Right lung (tissue), 2 donors: ENCODE measurements at regions not wholly inside any gene's neighbourhood (a gene's known extent, or its start where the extent isn't known, plus 50 kb on each side); places are given as distances from the start of the nearest gene placed in this dataset.

Experiments
- DNase-seq, 2 donors: peaks; one replicate each; pipeline ENCODE4 v3.0.0-alpha.2; 2013

DNA sequence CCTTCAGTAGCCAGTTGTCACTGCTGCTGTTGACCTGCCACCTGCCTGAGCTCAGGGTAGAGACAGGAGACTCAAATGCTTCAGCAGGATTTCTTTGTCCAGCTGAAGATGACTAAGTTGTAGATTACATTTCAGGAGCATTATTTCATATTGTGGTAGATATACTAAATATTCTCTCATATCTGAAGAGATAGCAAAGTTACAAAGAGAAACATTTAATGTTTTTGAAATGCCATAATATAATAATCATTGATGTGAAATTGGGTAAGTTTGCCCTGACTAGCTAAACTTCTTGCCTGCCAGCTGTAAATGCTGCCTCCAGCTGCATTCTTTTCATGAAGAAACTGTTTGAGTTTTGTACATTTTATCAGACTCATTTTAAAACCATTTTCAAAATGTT is 247.6 kb upstream of the CNKSR2 start:
- no peak for DNase-seq

DNA sequence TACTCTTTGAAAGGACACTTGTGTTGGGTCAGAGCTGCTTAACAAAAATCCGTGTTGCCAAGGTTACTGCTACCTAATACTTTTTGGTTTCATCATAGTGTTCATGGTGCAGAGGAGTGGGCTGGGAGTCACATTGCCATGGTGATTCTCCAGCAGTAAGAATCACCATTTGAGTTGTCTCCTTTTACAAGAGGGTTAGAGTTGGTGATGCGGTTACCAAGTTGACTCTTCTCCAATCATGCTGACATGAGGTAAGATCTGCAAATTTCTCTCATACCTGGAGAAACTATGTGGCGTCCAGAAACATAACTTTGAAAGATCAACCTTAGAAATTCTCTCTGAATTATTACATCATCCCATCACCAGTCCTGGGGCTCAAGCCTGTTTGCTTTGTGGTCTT is 242.9 kb upstream of the CNKSR2 start:
- DNase-seq, result no peak

DNA sequence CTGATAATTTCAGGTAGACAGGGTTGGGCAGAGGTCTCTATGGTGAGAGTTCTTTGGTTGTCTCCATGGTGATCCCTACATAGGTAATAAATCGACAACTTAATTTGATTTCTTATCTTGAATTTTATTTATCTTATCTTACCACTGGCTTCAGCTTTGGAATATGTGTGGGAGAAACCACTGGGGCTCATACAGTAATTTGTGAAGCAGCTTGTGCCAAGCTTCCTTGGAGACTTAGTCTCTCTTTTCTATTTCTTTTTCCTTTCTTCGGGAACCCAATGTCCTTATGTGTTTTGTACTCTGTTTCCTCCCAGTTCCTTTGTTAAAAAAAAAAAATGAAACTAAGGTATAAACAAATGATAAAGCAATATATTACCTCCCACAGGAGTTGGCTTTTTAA is 242.4 kb upstream of the CNKSR2 start:
- DNase-seq, result no peak

DNA sequence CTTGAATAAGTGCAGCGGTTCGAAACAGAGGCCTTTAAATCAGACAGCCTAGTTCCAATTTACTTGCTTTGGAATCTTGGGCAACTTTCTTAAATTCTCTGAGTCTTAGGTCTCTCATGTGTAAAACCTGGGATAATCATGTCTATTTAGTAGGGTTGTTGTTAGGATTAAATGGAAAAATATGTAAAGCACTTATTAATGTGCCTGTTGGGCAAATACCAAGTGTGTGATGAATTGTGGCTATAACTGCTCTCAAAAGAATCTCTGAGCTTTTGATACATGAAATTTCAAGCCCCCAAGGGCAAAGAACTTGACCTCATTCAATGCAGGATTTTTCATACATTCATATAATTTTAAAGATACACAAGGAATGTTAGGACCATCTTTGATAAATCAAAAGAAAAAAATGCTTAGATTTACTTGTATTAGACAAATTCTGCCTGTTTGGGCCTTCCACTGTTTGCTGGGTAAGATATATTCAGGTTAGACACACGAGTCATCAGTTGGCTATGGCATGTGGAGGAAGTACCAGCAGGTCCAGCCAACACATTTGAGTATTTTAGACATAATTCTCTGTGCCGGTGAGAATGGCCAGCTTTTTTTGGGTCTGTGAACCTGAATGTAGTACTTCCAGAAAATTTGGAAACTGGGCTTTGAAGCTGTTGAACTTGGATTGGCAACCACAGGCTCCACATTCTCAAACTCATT is 241.4 kb upstream of the CNKSR2 start:
- DNase-seq, result no peak

DNA sequence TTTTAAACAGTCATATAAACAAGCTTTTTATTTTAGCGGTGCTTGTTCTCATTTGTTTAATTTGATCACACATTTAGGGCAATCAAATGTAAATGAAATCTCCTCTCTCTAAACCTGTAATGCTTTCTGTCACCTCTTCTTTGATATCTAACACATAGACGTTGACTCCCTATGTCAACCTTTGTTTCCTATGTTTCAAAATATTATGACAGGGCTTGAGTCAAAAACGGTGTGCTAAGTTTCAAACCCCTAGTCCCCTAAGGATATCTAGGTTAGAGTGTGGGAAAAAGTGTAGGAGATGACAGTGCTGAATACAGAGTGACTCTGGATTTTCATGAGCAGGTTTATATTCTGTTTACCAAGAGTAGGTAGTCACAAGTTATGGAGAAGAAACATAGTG is 224.0 kb upstream of the CNKSR2 start:
- no peak for DNase-seq

DNA sequence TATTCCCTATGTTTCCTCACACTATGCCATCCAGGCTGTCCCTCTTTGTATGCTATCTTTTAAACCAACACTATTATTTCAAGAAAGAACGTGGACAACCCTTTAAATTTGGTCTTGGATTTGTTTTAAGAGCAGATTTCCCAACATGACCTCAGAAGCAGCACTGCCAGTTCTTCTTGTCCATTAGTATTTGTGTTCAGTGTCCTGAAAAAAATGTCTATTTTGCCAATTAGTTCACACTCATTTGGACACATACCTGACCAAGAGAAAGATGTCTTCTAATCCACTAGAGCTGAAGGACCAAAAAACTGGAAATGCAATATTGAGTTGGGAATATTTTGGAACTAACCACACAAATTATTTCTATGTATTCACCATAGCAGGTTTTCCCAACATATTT is 223.2 kb upstream of the CNKSR2 start:
- no peak for DNase-seq

DNA sequence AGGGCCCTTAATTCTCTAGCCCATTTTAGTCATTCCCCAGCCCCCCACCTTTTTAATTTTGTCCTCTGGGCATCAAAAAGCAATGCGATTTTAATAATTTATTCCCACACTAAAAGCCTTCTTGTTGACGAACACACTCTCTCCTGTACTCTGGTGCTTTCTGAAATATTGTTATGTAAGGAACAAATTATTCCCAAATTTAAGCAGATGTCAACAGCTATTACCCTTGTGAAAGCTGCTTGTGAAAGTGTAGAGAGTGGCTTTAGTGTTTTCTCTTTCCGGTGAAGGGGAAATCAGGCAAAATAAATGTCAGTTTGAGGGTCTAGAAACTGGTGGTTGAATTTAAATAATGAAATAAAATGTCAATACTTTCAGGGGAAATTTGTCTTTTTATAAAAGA is 221.2 kb upstream of the CNKSR2 start:
- no peak for DNase-seq

DNA sequence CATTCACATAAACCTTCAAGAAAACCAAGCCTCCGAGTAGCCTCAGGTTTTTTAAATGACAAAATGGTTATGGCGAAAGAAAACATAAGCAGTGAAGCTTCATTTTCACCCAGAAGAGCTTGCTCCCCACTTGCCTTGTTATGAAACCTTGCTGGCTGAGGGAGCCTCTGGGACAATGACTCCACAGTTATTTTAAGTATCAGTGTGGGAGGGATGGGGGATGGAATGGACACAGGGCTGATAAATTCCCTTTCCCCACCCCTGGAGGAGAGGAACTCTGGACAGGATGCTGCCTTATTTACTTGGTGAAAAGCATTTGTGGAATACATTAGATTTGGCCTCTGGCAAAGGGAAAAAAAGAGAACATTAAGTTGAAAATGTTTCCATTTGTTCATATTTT is 220.7 kb upstream of the CNKSR2 start:
- DNase-seq, result peak; percentile 19 to 32

DNA sequence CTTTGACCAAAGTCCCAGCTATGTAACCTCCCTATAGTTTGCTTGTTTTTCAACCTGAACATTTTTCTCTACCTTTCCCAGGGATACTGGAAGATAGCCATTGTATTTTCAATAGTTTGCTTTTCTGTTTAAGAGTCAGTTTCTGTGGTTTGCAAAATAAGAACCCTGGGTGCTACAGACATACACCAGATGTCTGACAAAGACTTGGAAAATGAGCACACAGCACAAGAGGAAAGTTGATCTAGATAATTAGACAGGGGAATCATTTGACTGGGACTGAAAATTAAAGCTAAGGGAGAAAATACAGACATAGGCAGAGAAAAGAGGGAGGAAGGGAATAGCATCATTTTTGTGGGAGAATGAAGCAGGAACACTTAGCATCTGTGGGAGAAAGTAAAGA is 218.3 kb upstream of the CNKSR2 start:
- DNase-seq, result peak; percentile 31 to 52

DNA sequence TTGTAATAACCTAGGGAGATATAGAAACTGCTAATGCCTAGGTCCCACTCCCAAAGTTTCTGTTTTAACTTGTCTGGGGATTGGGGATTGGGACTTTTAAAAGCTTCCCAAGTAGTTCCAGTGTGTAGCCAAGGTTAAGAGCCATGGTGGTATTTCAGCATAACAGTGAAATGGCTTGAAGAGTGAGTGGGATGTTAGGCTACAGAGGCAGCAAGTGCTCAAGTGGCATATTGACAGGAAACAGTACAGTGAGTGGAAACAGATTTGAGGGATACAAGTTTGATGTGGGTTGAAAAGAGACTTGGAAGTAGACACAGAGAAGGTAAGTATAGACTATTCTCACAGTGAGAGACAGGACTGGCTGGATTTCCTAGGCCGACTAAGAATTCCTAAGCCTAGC is 217.6 kb upstream of the CNKSR2 start:
- DNase-seq, result no peak

DNA sequence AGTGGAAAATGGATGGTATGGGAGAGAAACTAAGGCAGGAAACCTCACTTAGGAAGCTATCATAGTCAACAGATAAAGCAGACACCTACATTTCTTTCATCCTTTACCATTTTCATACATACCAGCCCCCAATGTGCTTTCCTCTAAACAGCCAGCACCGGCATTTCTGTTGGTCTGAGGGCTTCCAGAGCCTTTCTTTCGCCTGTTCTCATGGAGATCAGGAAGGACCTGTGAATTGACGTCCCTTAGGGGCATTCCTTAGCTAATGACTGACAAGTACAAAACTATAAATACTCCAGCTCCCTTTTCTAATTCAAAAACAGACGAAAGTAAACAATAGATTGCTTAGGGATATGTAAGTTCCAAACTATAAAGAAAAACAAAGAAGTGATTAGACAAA is 215.5 kb upstream of the CNKSR2 start:
- no peak for DNase-seq

DNA sequence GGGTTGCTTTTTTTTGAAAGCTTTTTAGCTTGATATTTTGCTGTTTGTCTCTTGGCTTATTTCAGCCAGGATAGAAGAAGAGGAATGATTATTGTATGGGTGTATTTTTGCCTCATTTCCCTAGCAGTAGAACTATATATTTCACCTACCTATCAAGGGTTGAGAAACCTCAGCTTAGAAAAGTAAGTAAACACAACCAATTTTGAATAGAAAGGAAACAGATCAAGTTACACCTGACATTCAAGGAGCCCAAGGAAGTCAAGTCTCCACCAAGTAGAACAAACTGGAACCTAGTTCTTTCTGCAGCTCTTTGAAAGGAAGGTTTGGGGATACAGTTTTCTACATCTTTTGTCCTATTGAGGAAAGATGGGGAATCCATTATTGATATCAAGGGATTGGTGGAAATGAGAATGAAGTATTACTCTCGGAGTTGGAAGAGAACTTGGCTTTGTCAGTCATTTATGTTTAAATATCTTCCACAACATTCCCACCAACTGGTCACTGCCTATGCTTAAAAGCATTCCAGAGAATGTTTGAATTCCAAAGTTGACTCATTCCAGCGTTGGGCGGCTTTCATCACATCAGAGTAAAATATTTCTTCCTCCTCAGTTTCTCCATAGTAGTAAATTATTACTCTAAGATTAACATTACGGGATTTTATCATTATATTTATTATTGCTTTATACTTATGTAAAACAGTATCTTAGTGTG is 207.8 kb upstream of the CNKSR2 start:
- no peak for DNase-seq

DNA sequence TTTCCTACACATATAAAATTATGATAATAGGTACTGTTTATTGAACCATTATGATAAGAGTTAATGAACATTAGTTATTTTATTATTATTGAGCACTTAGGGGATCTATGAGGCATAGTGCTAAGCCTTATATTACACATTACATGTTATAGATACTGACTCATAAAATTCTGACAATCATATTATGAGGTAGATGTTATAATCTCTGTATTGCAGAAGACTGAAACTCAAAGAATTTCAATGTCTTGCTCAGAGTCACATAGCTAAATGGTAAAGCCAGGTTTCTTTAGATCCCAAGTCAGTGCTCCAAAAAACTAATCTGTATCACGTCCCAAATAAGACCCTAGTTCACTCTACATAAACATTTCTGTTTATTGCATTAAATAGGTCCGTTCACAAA is 207.2 kb upstream of the CNKSR2 start:
- no peak for DNase-seq

DNA sequence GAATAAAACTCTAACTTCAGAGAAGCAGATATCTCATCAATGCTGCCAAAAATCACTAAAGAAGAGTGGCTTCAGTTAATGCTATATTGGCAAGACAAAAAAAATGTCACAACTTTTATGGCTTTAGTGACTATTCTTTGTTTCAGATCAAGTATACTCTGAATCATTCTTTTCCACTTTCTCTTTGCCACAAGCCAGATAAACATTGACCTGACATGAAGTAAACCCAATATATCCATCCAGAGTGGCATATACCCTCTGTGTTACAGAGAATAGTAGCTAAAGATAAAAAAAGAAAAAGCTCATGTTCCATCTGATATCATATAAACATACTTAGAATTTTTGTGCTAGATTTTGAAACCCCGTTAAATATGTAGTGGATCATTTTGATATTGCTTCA is 206.7 kb upstream of the CNKSR2 start:
- DNase-seq, result no peak

DNA sequence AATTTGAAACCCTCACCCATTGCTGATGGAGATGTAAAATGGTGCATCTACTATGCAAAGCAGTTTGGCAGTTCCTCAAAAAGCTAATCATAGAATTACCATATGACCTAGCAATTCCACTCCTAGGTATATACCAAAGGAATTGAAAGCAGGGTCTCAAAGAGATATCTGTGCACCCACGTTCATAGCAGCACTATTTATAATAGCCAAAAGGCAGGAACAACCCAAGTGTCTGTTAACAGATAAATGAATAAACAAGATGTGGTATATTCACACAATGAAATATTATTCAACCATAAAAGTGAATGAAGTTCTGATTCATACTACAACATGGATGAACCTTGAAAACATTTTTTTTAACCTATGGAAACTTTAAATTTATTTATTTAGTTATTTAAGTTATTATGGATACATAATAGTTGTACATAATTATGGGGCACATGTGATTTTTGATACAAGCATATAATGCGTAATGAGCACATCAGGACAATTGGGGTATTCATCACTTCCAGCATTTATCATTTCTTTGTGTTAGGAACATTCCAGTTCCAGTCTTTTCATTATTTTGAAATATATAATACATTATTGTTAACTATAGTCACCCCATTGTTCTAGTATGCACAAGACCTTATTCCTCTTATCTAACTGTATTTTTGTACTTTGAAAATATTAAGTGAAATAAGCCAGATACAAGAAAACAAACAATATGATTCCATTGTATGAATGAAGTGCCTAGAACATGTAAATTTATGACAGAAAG is 205.6 kb upstream of the CNKSR2 start:
- DNase-seq, result no peak

DNA sequence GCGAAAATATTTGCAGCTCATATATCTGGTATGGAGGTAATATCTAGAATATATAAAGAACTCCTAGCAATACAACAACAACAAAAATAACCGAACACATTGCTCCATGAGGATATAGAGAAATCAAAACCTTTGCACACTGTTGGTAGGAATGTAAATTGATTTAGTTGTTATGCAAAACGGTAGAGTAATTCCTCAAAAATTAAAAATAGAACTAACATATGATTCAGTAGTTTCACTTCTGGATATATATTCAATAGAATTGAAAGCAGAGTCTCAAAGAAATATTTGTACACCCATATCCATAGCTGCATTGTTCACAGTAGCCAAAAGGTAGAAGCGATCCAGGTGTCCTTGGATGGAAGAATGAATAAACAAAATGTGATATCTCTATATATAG is 203.0 kb upstream of the CNKSR2 start:
- no peak for DNase-seq

DNA sequence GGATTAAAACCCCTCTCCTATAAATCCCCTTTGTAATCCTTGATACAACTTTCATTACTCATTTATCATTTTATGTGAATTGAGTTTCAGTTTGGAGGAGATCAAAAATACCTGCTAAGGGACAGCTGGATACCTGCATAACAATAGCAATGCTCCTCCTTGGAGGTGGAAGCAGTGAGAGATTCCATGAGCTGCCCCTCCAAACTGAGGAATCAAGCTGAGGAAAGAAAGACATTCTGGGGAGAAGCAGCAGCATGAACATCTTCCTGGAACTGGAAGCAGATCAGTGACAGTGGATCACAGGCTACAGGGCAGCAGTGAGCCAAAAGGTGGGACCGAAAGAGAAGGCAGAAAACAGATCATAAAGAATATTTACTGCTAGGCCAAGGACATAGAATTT is 199.8 kb upstream of the CNKSR2 start:
- no peak for DNase-seq

DNA sequence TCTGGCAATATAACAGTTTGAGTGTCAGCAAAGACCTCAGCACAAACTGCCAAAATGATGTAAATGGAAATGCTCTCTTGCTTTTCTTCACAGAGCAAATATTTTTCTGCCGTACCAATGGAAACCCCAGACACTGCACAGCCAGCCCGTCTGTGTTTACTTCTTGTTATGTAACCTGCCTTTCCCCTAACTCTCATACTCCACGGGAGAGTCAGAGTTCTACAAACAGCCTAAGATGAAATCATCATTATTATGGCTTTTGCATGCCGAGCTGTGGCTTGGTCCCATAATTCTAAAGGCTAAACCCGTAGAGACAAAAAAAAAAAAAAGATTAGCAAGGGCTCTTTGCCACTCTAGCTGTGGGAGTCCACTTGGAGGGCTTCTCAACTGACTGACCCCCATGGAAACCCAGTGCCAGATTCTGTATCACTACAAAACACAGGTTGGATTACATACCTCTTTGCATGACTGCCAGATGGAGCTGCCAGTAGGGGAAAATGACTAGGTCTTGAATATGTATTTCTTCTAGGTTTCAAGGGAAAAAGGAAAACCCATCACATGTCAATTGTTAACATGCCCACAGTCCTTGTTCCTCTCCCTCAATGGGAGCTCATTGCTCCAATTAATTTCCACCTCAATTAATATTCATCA is 197.2 kb upstream of the CNKSR2 start:
- no peak for DNase-seq

DNA sequence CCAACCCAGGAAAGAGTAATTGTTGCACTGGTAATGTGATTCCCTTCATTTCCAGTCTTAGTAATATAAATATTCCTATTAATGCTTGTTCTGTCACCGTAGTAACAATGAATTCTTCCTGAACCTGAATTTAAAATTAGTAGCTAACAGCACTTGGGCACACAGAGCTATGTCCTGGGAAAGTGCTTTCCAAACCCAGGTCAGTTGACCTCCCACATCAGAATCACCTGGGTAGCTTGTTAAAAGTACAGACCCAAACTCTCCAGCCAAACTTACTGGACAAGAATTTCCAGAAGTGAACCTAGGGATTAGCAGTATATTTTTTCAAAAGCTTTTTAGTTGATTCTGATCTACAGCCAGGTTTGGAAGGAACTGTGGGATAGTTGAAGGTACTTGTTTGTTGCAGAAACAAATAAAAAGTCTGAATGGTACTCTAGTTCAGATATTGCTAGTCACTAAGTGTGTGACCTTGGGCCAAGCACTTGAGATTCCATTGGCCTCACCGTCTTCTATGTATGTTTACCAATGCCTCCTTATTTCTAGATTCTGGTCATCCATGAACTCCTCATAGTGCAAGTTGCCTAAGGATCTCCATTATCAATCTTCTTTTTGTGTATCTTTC is 192.9 kb upstream of the CNKSR2 start:
- DNase-seq, result peak in 1 of 2 donors; percentile 1

DNA sequence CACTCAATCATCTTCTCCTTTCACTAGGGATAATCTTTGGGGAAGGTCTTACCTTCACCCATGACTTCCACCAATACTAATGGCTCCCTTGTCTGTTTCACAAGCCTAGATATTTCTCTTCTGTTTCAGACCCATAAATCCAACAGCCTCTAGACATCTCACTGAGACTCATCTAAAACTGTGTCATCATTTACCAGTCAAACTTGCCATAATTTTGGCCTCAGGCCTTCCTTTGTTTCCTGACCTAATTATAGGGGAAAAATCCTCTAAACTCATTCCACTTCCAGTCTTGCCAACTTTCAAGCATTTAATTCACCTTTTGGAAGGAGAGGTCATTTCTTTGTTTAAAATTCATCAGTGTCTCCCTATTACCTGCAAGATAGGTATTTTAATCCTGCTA is 181.0 kb upstream of the CNKSR2 start:
- DNase-seq, result no peak

DNA sequence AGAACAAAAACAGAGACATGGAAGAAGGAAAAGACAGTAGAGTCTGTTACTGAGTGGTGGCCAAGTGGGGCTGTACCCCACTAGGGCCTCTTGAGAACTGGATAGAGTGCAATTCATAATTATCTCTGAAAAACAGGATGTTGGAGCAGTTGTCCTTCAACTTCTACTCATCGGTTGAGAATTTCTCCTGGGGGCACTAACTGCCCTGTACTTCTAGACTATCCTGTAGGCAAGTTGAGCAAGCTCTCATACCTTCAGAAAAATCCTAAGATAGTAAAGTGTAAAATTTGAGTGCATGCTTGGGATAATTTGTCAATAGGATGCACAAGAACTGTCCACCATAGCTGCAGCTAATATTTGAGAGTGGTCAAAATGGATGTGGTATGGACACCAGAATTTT is 179.7 kb upstream of the CNKSR2 start:
- no peak for DNase-seq

DNA sequence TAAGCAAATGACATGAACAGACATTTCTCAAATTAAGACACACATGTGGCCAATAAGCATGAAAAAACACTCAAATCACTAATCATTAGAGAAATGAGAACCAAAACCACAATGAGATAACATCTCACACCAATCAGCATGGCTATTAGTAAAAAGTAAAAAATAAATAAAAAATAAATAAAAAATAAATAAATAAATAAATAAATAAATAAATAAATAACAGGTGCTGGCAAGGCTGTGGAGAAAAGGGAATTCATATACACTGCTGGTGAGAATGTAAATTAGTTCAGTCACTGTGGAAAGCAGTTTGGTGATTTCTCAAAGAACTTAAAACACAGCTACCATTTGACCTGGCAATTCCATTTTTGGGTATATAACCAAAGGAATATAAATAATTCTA is 167.1 kb upstream of the CNKSR2 start:
- no peak for DNase-seq
